ENCODE measurements at regions not wholly inside any gene's neighbourhood (a gene's known extent, or its start where the extent isn't known, plus 50 kb on each side); places are given as distances from the start of the nearest gene placed in this dataset.

- DNase-seq (ENCODE audit: low read depth), result no peak
- H3K4me3 ChIP-seq (ENCODE audit: low read depth, low read length), result no peak overlapping the region
- TF ChIP-seq CTCF (IDR thresholded peaks at IDR 0.05; ENCODE audit: insufficient read depth, low read depth, low read length), result no peak
These were observed 49.7 kb downstream of the SIPA1L2 start for GRCh38 chr1:232579958-232580941.

- DNase-seq (ENCODE audit: low read depth), result no peak
- no peak for TF ChIP-seq CTCF (IDR thresholded peaks at IDR 0.05; ENCODE audit: insufficient read depth, low read depth, low read length)
These were observed 50.5 kb downstream of the SIPA1L2 start for GRCh38 chr1:232579466-232579865.

GRCh38 chr1:232578651-232579195 is 51.2 kb downstream of the SIPA1L2 start:
- H3K4me3 ChIP-seq (ENCODE audit: low read depth, low read length), result no peak overlapping the region
- TF ChIP-seq CTCF (IDR thresholded peaks at IDR 0.05; ENCODE audit: insufficient read depth, low read depth, low read length), result no peak
- DNase-seq (ENCODE audit: low read depth), result no peak

More at GRCh38 chr1:232579466-232579865, 50.5 kb downstream of the SIPA1L2 start:
- no peak overlapping the region for H3K4me3 ChIP-seq (ENCODE audit: low read depth, low read length)

GRCh38 chr1:232577772-232578171 is 52.2 kb downstream of the SIPA1L2 start:
- no peak overlapping the region for H3K4me3 ChIP-seq (ENCODE audit: low read depth, low read length)
- DNase-seq (ENCODE audit: low read depth), result no peak
- TF ChIP-seq CTCF (IDR thresholded peaks at IDR 0.05; ENCODE audit: insufficient read depth, low read depth, low read length), result no peak

- H3K4me3 ChIP-seq (ENCODE audit: low read depth, low read length), result no peak overlapping the region
- no peak for TF ChIP-seq CTCF (IDR thresholded peaks at IDR 0.05; ENCODE audit: insufficient read depth, low read depth, low read length)
- no peak for DNase-seq (ENCODE audit: low read depth)
These were observed 53.4 kb downstream of the SIPA1L2 start for GRCh38 chr1:232576537-232576936.

- no peak overlapping the region for H3K4me3 ChIP-seq (ENCODE audit: low read depth, low read length)
- DNase-seq (ENCODE audit: low read depth), result no peak
- no peak for TF ChIP-seq CTCF (IDR thresholded peaks at IDR 0.05; ENCODE audit: insufficient read depth, low read depth, low read length)
These were observed 54.2 kb downstream of the SIPA1L2 start for GRCh38 chr1:232575763-232576040.
